ENCODE measurements at regions not wholly inside any gene's neighbourhood (a gene's known extent, or its start where the extent isn't known, plus 50 kb on each side); places are given as distances from the start of the nearest gene placed in this dataset.

DNA sequence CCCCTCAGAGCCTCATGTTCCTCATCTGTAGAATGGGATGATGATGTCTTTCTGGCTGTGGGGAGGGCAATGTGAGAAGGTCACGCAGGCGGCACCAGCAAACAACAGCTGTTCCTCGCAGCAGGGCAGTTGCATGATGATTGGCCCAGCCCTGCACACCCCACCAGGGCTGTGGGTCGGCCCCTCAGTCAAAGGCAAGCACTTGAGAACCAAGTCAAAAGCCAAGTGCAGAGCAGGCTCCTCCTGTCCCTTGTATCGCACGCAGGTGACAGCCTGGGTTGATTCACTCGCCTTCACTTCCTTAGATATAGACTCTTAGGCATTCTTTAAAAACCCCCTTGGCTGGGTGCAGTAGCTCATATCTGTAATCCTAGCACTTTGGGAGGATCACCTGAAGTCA lies 191.9 kb upstream of the C1orf174 start:
- no peak for DNase-seq

DNA sequence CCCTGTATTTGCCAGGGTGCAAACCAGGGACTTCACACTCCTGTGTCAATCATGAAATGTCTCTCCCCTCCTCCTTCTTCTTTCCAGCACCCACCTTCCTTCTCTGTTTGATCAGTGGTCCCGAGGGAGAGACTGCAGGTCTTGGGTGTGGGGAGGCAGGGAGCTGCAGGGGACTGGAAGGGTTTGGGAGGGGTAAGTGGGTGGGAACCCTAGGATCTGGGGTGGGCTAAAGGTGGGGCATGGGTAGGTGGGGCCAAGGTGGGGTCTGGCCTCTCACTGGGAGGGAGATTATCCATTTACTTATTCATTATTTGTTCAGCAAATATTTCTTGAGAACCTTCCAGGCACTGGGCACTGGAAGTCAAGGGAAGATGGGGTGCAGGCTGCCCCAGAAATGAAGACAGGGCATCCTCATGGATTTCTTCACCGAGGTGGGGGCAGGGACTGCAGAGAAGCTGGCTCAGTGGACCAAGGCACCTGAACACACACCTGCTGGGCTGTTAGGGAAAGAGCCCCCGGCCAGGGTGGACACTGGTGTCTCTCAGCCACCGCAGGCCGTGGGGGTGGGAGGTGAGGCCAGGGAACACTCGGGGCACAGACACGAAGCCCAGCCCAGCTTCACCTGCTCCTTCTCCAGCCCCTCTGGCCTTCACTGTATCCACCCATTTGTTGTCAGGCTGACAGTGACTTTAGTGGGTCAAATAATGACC lies 193.9 kb upstream of the C1orf174 start:
- no peak for DNase-seq

DNA sequence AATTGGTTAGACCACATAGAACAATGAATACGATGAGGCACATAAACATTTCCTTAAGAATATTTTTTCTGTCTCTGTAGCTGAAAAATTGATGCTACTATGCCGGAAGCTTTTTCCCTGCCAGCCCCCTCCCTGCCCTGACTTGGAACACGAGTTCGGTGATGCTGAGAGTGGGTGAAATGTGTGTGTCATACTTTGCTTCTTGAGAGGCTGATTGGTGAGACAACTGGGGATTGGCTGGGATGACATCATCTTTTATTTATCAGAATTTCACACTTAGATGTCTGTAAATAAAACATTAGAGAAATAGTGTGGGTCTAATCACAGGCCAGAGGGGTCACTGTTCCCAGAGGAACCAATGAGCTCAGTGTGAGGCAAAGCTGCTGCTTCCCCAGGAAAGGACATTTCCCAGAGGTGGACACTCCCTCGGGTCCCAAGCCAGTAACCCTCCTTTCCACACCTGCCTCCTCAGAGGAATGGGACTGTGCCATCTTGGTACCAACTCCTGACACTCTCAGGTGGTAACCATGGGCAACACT lies 195.4 kb upstream of the C1orf174 start:
- no peak for DNase-seq

DNA sequence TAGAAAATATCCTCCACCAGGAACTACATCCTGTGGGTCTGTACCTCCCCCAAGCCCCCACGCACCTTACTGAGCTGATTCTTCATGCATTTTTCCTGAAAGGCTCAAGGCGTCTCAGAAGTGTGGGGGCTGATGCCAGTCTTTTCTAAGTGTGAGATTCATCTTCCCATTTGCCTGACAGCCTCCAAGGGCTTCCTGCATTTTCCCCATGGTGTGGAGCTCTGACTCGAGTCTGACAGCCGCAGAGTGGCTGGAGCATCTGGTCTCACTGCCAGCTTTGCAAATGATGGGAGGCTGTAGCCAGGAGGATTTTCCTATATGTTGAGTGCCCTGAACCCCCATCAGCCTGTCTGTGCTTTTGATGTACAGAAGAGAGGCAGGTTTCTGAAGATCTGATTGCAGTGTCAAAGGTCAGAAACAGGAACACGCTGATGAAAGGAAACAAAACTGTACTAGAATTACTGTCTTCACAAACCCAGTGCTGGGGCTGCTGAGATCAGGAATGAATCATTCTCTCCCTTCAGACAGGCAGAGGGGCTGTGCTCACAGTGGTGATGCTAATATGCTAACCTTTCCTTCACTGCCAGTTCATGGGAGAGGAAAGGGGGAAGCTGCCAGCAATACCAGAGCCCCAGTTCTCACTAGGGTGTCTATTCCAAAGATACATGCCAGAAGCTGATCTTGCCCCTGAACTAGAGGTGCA lies 201.5 kb upstream of the C1orf174 start:
- no peak for DNase-seq

DNA sequence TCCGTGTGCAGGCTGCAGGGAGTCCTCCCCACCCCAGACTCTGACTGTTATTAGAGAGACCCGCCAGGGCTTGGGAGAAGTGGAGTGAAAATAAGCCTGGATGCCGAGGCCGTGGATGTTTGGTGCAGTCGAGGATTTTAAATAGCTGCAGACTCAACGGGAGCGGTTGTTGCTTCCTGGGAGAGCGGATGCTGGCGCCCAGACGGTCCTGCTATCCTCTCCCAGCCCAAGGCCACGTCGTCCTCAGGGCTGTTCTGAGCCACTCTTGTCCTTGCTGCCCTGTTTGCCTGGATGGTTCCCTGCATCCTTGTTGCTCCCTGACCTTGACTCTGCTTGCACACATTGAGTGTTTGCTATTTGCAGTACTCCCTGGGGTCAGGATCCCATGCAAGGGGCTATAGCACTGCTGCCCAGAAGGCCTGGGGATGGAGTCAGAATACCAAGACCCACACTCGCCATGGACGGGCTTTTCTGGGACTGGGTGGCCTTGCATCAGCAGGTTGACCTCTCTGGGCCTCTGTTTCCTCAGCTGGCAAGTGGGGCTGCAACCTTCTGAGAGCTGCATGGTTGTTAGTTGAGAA lies 205.3 kb upstream of the C1orf174 start:
- DNase-seq: no peak

DNA sequence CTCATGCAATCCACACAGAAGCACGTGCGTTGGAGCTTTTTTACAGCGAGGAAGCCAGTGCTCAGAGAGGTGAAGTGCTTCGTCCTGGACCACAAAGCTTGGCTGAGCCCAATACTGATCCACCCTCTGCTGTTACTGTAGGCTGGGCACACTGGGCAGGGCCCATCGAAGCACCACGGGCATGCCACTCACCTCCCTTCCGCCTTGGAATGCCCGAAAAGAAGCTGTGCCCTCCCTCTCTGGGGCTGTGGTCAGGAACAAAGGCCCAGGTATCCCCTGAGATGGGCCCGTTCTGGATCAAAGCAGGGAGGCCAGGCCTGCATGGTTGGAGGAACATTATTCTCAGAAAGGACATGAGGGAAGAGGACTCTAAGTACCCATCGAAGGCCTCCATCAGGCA lies 206.7 kb upstream of the C1orf174 start:
- no peak for DNase-seq

DNA sequence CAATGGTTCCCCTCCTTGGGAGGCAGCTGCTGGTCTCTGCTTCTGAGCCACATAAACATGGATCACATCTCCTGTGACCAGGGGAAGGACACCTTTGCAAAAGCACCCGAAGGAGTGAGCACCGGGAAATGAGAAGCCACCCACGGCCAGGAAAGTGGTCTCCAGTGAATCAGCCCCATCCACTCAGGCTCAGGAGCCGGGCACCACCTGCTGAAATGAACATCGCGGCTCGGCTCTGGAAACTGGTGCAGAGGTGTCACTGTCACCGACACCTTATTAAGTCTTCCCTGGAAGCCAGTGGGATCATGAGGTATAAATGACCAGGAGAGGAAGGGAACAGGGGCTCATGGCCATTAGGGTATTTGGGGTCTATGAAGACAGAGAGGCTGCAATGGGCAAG lies 207.2 kb upstream of the C1orf174 start:
- no peak for DNase-seq

DNA sequence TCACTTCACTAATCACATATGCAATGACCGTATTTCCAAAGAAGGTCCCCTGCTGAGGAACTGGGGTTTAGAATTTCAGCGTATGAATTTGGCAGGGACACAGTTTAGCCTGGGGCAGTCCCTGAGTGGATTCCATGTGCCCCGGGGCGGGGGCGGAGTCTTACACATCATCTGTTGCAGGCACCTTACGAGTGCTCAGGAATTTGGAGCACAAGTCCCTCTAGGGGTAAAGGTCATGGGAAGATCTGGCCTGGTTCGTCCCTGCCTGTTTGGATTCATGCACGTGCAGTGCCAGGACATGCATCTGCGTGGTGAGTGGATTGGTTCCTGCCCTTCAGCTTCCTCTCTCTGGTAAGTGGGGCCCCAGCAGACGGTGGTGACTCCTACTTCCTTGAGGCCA lies 208.3 kb upstream of the C1orf174 start:
- no peak for DNase-seq

DNA sequence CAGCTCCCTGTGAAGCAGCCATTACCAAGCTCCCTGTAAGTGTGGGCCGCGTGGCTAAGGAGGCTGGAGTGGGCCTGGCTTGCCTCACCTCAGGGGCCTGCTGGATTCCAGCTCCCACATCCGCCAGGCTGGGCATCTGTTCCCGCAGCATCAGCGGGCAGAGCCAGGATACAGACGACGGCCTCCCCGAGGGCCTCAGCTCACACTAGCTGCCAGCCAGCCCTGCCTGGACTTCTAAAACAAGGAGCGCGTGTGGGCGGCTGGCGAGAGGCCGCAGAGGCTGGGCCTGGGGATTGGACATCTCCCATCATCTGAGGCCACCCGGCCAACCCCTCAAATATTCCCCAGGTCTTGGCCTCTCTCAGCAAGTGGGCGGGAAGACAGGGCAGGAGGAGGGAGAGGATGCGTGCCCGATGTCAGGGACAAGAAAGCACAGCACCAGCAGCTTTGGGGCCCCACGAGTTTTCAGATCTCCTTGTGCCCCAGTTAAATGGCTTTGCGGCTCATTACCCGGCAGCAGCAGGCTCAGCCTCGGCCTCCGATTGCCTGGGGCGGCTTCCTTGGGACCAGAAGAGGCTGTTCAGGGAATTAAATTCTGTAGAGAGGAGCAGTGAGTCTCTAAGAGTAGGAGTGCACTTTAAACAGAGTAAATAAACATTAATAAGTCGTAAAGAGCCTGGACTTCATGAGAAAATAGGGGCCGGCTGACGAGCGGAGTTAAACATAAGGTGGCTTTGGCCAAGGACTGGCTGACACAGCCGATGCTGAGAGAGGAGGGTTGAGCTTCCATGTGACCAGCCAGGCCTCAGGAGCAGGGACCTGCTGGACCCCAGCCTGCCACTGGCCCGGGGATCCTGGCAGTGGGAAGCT lies 208.9 kb upstream of the C1orf174 start:
- DNase-seq: no peak

DNA sequence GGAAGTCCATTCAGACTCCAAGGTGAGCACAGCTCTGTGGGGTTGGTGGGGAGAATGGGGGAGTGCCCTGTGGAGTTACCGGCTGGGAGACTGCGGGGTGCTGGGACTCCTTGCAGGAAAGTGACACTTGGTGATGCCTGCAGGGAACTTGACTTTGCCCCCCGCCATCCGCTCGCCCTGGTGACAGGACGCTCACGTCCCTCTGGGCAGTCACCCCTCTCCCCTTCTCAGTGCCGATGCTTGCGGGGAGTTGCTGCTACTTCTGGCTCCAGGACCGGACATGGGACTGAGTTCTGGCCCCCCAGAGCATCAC lies 209.5 kb upstream of the C1orf174 start:
- DNase-seq: no peak

DNA sequence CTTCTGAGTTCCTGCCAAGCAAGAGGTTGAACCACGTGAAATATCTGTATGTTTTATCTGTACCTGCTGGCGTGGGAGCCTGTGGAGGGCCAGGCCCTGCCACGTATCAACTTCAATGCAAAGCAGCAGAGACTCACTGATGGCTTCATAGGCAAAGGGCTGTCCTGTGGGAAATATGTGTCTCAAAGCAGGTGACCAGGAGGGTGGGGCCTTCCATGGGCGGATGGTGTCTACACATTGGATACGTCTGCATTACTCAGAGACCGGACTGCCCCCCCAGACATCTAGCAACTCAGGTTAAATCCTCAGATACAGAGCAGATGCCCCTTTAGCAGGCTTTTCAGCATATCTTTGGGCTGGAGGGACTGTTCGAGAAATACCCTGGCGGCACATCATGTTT lies 210.8 kb upstream of the C1orf174 start:
- DNase-seq: no peak

DNA sequence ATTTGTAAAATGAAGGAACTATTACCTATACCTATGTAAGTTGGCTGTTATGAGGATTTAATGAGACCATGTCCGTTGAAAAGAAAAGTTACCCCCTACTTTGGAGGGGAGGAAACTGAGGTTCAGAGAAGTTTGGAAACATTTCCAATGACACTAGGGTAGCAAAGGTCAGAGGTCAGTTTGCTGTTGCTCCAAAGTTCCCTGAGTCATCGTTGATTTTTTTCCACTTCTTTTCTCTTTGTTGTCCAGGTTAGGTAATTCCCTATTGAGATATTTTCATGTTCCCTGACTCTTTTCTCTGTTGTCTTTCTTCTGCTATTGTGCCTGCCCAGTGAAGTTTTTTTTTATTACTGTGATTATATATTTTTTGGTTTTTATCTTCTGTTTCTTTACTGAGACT lies 213.8 kb upstream of the C1orf174 start:
- DNase-seq: no peak

DNA sequence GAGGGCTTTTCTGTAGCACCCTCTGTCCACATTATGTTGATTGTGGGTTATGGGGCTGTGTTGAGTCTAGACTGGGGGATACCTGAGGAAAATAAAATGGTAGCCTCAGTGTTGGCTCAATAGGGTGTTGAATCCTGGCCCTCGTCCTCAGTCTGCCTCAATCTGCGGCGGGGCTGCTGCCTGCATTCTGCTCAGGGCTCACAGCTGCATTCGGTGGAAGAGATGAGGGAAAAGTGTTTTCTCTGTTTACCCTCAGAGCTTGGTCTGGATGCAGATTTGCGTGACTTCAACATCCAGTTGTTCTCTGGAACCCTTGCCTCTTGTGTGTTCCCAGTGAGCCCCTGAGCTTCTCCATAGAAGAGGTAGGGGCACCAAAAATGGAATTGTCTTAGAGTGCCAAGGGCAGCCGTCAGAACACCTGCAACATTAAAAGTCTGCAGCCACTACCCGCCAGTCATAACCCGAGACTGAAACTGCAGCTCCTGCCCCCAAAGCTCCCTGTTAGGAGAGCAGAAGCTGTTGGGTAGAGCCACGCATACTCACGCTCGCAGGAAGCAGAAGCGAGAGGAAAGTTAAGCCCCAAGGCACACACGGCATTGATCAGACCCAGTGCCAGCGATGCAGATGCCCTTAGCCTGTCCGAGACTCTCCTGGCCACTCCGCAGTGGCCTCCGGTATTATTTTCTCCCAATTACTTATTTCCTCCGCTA lies 215.3 kb upstream of the C1orf174 start:
- DNase-seq: no peak

DNA sequence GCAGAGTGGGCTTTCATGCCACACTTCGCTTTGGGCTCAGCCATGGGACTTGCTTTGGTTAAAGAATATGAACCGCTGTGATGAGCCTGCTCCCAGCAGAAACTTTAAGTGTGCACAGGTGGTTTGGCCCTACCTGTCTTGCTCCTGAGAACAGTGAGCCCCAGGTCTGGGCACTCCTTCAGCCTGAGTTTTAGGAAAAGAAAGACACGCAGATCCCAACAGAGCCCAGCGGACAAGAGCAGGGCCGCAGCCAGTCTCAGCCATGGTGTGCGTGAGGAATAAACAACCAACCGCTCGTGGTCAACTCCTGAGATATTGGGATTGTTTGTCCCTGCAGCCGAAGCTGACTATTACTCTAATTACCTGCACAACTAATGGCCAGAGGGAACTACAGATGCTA lies 217.1 kb upstream of the C1orf174 start:
- no peak for DNase-seq

DNA sequence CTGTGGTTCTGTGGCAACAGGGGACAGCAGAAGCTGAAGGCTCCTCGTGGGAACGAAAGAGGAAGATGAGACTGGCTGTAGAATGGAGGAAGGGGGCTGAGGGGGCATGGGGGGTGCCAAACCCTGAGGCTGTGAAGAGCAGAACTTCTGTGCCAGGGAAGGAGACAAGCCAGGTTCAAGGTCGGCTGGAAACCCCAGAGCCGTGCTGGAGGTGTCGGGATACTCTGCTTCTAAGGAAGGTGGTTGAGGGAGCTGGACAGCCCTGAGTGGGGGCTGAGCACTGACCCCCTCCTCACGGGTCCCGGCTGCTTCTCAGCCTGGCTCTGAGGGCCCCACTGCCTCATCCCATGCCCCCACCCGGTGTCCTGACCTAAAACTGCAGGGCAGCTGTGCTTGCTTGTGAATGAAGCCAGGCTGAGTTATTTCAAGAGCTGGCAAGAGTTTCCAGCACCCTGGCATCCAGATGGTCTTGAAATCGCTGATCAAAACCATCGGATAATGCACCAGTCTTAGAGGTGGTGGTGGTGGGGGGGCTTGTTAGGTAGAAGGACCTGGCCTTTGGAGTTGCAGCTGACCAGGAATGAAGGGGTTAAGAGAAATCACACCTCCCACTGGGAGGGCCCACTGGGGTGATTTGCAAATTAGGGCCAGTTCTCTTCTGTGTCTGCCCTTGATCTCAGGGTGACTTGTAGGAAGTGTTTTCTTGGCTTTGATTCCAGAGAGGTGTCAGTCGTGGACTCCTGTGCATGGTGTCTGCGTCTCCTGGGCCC lies 218.9 kb upstream of the C1orf174 start:
- no peak for DNase-seq

DNA sequence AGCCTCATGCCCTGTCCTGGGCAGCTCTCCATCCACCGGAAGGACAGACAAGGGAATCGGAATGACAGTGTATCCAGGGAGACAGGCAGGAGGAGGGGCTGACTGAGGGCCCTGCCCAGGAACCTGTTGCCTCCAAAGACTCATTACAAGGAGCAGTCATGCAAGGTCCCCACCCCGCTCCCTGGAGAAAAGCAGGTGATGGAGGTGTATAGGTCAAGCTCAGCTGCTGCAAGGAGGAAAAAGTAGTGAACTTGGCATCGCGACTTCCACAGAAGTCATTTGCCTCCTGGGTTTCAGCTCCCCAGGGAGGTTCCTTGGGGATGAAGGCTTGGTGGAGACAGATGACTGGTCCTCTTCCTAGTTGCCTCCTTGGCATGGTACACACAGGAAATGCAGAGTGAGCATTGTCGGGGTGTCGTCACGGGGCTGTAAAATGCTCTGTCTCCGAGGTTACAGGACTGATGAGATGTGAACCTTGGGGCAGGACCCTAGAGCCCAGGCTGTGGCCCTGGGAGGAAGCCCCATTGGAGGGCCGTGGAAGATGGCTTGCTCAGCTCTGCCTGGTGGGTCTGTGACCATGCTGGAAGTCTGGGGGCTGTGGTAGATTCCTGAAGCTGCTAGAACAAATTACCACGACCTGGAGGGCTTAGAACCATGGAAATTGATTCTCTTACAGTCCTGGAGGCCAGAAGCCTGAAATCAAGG lies 219.6 kb upstream of the C1orf174 start:
- no peak for DNase-seq

DNA sequence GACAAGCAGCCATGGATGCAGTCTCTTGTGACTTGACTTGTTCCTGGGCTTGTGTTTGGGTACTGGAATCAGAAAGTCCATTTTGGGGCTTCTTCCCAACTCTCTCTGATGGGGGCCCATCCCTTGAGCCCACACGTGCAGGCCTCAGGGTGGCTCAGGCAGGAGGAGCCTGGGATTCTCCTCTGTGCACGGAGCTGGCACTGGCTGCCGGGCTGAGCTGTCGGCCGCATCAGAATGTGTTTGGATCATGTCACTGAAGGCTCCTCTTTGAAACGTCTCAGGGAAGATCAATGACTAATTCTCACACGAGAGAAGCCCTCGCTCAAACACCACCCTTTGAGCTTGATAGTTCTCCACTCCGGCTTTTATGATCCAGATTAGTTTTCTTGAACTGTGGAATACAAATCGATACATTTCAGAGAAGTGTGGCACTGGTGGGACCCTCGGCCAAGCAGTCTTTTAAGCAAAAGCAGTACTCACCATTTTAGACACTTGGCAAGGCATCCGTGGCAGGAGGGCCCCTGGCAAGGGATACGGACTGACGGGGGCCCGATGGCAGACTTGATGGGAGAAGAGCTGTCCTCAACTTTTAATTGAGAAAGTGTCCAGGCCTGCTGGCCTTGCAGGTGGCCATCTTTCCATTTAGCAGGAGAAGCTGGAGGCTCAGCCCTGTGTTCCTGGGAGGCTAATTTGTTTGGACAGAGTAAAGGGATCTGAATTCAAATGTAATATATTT lies 220.7 kb upstream of the C1orf174 start:
- DNase-seq: no peak

DNA sequence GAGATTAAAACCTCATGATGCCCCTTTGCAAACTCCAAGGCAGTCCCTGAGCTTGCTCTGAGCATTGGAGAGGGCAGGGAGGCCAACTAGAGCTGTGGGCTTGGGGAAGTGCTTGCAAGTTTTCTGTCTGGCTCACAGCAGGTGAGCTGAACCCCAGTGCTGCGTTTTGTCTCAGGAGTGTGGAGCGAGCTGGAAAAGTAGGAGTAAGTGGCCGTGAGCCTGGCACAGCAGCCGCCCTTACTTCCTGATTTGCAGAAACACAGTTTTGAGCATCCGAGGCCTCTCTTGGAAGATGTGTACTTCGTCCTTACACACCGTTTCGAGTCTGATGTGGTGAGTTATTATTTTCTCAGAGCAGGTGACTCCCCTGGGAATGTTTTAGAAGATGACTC lies 221.2 kb upstream of the C1orf174 start:
- no peak for DNase-seq

DNA sequence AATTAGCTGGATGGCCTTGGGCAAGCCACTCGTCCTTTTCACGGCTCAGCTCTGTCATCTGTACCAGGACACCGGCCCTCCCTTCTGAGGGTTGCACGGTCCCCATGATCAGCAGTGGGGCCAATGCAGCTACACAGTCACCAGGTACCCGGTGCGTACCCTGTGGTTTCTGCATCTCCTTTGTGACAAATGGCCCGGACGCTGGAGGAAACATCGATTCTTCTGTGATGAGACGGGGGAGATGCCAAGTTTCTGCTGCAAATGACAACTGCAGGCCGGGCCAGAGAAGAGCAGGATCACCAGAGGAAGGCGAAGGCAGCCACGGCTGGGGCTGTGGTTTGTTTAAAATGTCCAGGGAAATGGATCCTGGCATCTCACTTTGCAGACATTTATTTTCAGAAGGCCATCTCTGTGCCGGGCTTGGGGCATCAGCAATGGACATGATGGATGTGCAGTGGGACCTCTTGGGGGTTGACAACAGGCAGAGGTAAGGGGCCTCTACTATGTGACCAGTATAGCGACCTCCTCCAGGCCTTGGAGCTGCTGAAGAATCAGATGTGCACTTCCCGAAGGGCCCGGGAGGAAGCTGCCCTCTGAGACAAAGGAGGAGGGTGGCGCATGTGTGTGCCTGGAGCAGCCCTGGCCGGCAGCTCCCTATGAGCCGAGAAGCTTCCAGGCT lies 221.9 kb upstream of the C1orf174 start:
- DNase-seq: no peak

Measured in activated gamma-delta T cell treated with Interleukin-2 at 50 U/mL for 16 hours (primary cell).